HCT116 (cell line): ENCODE measurements at regions not wholly inside any gene's neighbourhood (a gene's known extent, or its start where the extent isn't known, plus 50 kb on each side); places are given as distances from the start of the nearest gene placed in this dataset.

Source experiments
- ATAC-seq: fragments of 200-7000 bp; cut with Tn5 transposase; 2 replicates; pipeline ENCODE4 v1.9.1; 2020; ENCODE audit warnings: mild to moderate bottlenecking, moderate library complexity
- BruUV-seq: library from RNA; stranded (reverse); fragments of 400-500 nt; replicated peaks from 2 replicates; lab custom pipeline; 2021; lab: Mats Ljungman, UMichigan
- CTCF ChIA-PET: fragments of 300-600 bp; sonication (Branson Sonifier 250); formaldehyde crosslinking; loops from one replicate; lab custom pipeline; 2021; ENCODE audit warnings: antibody characterized with exemption; lab: Charles Lee
- POLR2A ChIA-PET: fragments of 300-600, 350-600 bp; sonication (Branson Sonifier 250); formaldehyde crosslinking; loops from one replicate; lab custom pipeline; 2021; ENCODE audit warnings: antibody characterized with exemption; lab: Charles Lee
- RAD21 ChIA-PET, 2 experiments: fragments of 300-600 bp; sonication (Branson Sonifier 250); formaldehyde crosslinking; loops; one replicate each; lab custom pipeline; 2023; ENCODE audit warnings: low total read pairs in 2 of 2; ENCODE audit not compliant: uncharacterized antibody in 2 of 2, unreplicated experiment in 2 of 2, low non-redundant PET in 1 of 2; lab: Charles Lee
- DNase-seq: peaks from one replicate; pipeline ENCODE4 v3.0.0-alpha.2; 2010; ENCODE audit warnings: low read depth, low spot score
- H2AFZ ChIP-seq: fragments of 200-600 bp; shearing (Covaris generic), sonication (generic); 2 replicates; pipeline ENCODE4 v1.6.1; 2017; ENCODE audit warnings: low read depth, mixed run types, mixed read lengths, antibody characterized with exemption, low read length; ENCODE audit not compliant: poor library complexity, severe bottlenecking
- H3K27ac ChIP-seq: 2 replicates; pipeline ENCODE4 v1.5.1; 2012; ENCODE audit warnings: low read depth, low read length
- H3K27me3 ChIP-seq: fragments of 200-600 bp; sonication (generic); 2 replicates; pipeline ENCODE4 v1.6.1; 2016; ENCODE audit warnings: mixed run types, low read length, mixed read lengths; ENCODE audit not compliant: insufficient read depth
- H3K36me3 ChIP-seq, 2 experiments: fragments of 200-500 bp in 1 of 2; fragments of 200-600 bp in 1 of 2; sonication (Bioruptor generic) in 1 of 2; sonication (generic) in 1 of 2; 2 replicates each; pipeline versions ENCODE4 v1.5.1 to v1.6.1; 2014 to 2016; ENCODE audit warnings: low read length in 2 of 2, inconsistent platforms in 1 of 2, mixed read lengths in 1 of 2, mixed run types in 1 of 2; ENCODE audit not compliant: insufficient read depth in 2 of 2, control insufficient read depth in 1 of 2
- H3K4me1 ChIP-seq, 2 experiments: fragments of 200-600 bp in 1 of 2; sonication (generic) in 1 of 2; 2 replicates each; pipeline versions ENCODE4 v1.5.1 to v1.6.1; 2012 to 2017; ENCODE audit warnings: low read length in 2 of 2, inconsistent platforms in 1 of 2, mild to moderate bottlenecking in 1 of 2, mixed read lengths in 1 of 2, mixed run types in 1 of 2, moderate library complexity in 1 of 2; ENCODE audit not compliant: insufficient read depth in 2 of 2, control insufficient read depth in 1 of 2
- H3K4me2 ChIP-seq: fragments of 200-600 bp; sonication (generic); 2 replicates; pipeline ENCODE4 v1.6.1; 2017; ENCODE audit warnings: mixed run types, low read length, mixed read lengths
- H3K4me3 ChIP-seq, 2 experiments: fragments of 200-600 bp in 1 of 2; sonication (generic) in 1 of 2; replicated peaks in 1 of 2; 2 replicates each; pipeline ENCODE4 v1.5.1; 2011 to 2016; ENCODE audit warnings: low read length in 2 of 2, control low read depth in 1 of 2, low read depth in 1 of 2, mild to moderate bottlenecking in 1 of 2, mixed read lengths in 1 of 2, mixed run types in 1 of 2
- H3K79me2 ChIP-seq: fragments of 200-600 bp; sonication (generic); 2 replicates; pipeline ENCODE4 v1.6.1; 2017; ENCODE audit warnings: mild to moderate bottlenecking, mixed run types, low read length, moderate library complexity, mixed read lengths; ENCODE audit not compliant: insufficient read depth
- H3K9ac ChIP-seq: fragments of 200-600 bp; sonication (generic); 2 replicates; pipeline ENCODE4 v1.6.1; 2016; ENCODE audit warnings: low read length, mixed read lengths
- H3K9me2 ChIP-seq: fragments of 200-600 bp; sonication (generic), shearing (Covaris generic); 2 replicates; pipeline ENCODE4 v1.6.1; 2017; ENCODE audit warnings: mixed run types, mild to moderate bottlenecking, moderate library complexity; ENCODE audit not compliant: insufficient read depth
- H3K9me3 ChIP-seq, 2 experiments: fragments of 200-500 bp in 1 of 2; fragments of 200-600 bp in 1 of 2; sonication (Bioruptor generic) in 1 of 2; sonication (generic) in 1 of 2; 2 replicates each; pipeline ENCODE4 v1.6.1; 2014 to 2017; ENCODE audit warnings: low read length in 2 of 2, mixed read lengths in 2 of 2, inconsistent platforms in 1 of 2, low read depth in 1 of 2, mild to moderate bottlenecking in 1 of 2, mixed run types in 1 of 2, moderate library complexity in 1 of 2; ENCODE audit not compliant: control insufficient read depth in 1 of 2, insufficient read depth in 1 of 2
- H4K20me1 ChIP-seq: fragments of 200-600 bp; sonication (generic), shearing (Covaris generic); 2 replicates; pipeline ENCODE4 v1.6.1; 2017; ENCODE audit warnings: mixed run types, mild to moderate bottlenecking, moderate library complexity; ENCODE audit not compliant: insufficient read depth
- ELF1 ChIP-seq: IDR thresholded peaks from 2 replicates; pipeline ENCODE4 v1.6.1; 2012; ENCODE audit warnings: low read depth, borderline replicate concordance
- EZH2phosphoT487 ChIP-seq: fragments of 200-600 bp; IDR thresholded peaks from 2 replicates; pipeline ENCODE4 v1.6.1; 2018; ENCODE audit warnings: antibody characterized with exemption, borderline replicate concordance
- intact Hi-C: fragments of 100-400 bp; cut with micrococcal nuclease; formaldehyde crosslinking; loops from 2 replicates; pipeline ENCODE4 v1.10.0; 2022
- TF ChIP-seq, protein P1 (sequence below): IDR thresholded peaks from 2 replicates; pipeline ENCODE4 v1.6.1; 2011; ENCODE audit warnings: mild to moderate bottlenecking, low read length, moderate library complexity; ENCODE audit not compliant: insufficient replicate concordance; ENCODE audit errors: extremely low read depth
- TF ChIP-seq, protein P2 (sequence below), 3 experiments: fragments of 200-600 bp in 1 of 3; sonication (generic) in 1 of 3; IDR thresholded peaks in 2 of 3; conservative IDR thresholded peaks in 1 of 3; 2 replicates each; pipeline ENCODE4 v1.5.1; 2012 to 2017; ENCODE audit warnings: low read depth in 2 of 3, low read length in 2 of 3, antibody characterized with exemption in 1 of 3, borderline replicate concordance in 1 of 3, control low read depth in 1 of 3, mild to moderate bottlenecking in 1 of 3, mixed read lengths in 1 of 3, mixed run types in 1 of 3, moderate library complexity in 1 of 3; ENCODE audit not compliant: insufficient read depth in 1 of 3

DNA sequence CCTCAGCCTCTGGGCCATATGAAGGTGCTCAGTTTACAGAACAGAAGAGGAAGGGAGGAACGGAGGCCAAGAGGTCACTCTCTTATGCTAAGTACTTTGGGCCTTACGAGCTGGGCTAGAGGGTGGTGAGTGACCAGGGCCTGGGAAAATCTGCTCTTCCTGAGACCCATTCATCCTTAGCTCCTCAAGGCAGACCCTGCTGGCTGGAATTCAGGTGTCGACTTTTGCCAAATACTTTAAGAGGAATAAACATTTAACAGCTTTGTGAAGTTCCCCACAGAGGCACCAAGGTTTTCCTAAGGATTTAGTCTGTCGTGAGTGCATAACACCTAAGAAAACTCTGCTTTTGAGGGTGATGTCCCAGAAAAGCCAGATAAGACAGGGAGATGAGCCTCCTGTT is 129.7 kb upstream of the SIX2 start:
- Histone ChIP-seq H3K4me1 (no peaks in the 10 kb centered on the region), H3K9me2 (no peaks in the 10 kb centered on the region), H3K9ac (no peak overlapping the region), H3K79me2 (no peaks in the 10 kb centered on the region), H2AFZ (no peak overlapping the region), H3K27me3 (peaks cover 6% of the 10 kb centered on the region; the same call in 1 of the 2 replicates), H4K20me1 (no peaks in the 10 kb centered on the region), H3K36me3 (no peaks in the 10 kb centered on the region), H3K4me3 (no peak overlapping the region), H3K27ac (no peak overlapping the region), H3K9me3 (no peaks in the 10 kb centered on the region), H3K4me2 (no peak overlapping the region)
- intact Hi-C loops, result no loop called here
- ChIA-PET POLR2A (no interaction called here), CTCF (no interaction called here), RAD21 (no interaction called here)
- ATAC-seq (no peak), DNase-seq (no peak)
- TF ChIP-seq, protein P1, sequence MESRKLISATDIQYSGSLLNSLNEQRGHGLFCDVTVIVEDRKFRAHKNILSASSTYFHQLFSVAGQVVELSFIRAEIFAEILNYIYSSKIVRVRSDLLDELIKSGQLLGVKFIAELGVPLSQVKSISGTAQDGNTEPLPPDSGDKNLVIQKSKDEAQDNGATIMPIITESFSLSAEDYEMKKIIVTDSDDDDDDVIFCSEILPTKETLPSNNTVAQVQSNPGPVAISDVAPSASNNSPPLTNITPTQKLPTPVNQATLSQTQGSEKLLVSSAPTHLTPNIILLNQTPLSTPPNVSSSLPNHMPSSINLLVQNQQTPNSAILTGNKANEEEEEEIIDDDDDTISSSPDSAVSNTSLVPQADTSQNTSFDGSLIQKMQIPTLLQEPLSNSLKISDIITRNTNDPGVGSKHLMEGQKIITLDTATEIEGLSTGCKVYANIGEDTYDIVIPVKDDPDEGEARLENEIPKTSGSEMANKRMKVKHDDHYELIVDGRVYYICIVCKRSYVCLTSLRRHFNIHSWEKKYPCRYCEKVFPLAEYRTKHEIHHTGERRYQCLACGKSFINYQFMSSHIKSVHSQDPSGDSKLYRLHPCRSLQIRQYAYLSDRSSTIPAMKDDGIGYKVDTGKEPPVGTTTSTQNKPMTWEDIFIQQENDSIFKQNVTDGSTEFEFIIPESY, result no peak
- TF ChIP-seq, protein P2, sequence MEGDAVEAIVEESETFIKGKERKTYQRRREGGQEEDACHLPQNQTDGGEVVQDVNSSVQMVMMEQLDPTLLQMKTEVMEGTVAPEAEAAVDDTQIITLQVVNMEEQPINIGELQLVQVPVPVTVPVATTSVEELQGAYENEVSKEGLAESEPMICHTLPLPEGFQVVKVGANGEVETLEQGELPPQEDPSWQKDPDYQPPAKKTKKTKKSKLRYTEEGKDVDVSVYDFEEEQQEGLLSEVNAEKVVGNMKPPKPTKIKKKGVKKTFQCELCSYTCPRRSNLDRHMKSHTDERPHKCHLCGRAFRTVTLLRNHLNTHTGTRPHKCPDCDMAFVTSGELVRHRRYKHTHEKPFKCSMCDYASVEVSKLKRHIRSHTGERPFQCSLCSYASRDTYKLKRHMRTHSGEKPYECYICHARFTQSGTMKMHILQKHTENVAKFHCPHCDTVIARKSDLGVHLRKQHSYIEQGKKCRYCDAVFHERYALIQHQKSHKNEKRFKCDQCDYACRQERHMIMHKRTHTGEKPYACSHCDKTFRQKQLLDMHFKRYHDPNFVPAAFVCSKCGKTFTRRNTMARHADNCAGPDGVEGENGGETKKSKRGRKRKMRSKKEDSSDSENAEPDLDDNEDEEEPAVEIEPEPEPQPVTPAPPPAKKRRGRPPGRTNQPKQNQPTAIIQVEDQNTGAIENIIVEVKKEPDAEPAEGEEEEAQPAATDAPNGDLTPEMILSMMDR (IDR thresholded peaks at IDR 0.05 in 2 of 3, conservative IDR thresholded peaks at IDR 0.05 in 1 of 3; ENCODE audit: borderline replicate concordance in 1 of 3, insufficient read depth in 1 of 3, low read depth in 2 of 3, low read length in 2 of 3), result no peak
- no peak for TF ChIP-seq EZH2phosphoT487
- no peak for TF ChIP-seq ELF1
- no TSS peak for BruUV-seq
